Mesendoderm (in vitro differentiated cells): ENCODE measurements at regions not wholly inside any gene's neighbourhood (a gene's known extent, or its start where the extent isn't known, plus 50 kb on each side); places are given as distances from the start of the nearest gene placed in this dataset.

Experiments
- DNase-seq: peaks from one replicate; pipeline ENCODE4 v3.0.0; 2013
- H2AK5ac ChIP-seq: 2 replicates; pipeline ENCODE4 v1.6.1; 2013; ENCODE audit warnings: low read length, inconsistent platforms
- H2BK120ac ChIP-seq: 2 replicates; pipeline ENCODE4 v1.6.1; 2013; ENCODE audit warnings: low read depth, mild to moderate bottlenecking, low read length, moderate library complexity, mixed read lengths
- H2BK15ac ChIP-seq: replicated peaks from 2 replicates; pipeline ENCODE4 v1.6.1; 2013; ENCODE audit warnings: low read depth, mild to moderate bottlenecking, moderate library complexity
- H2BK5ac ChIP-seq: 2 replicates; pipeline ENCODE4 v1.6.1; 2013; ENCODE audit warnings: low read length, inconsistent platforms
- H3K18ac ChIP-seq: 2 replicates; pipeline ENCODE4 v1.6.1; 2013; ENCODE audit warnings: mild to moderate bottlenecking, low read length, mixed read lengths
- H3K23ac ChIP-seq: one replicate; pipeline ENCODE4 v1.6.1; 2013; ENCODE audit warnings: low read length
- H3K27ac ChIP-seq: 2 replicates; pipeline ENCODE4 v1.5.1; 2013; ENCODE audit warnings: low read depth, mild to moderate bottlenecking, inconsistent platforms, low read length, moderate library complexity
- H3K27me3 ChIP-seq: 2 replicates; pipeline ENCODE4 v1.6.1; 2013; ENCODE audit warnings: low read length, control low read depth, mild to moderate bottlenecking, inconsistent platforms; ENCODE audit not compliant: insufficient read depth, poor library complexity
- H3K36me3 ChIP-seq: 2 replicates; pipeline ENCODE4 v1.6.1; 2013; ENCODE audit warnings: low read length, inconsistent platforms; ENCODE audit not compliant: control insufficient read depth, insufficient read depth
- H3K4ac ChIP-seq: one replicate; pipeline ENCODE4 v1.6.1; 2013; ENCODE audit warnings: low read depth, mild to moderate bottlenecking, low read length, moderate library complexity
- H3K4me1 ChIP-seq: 2 replicates; pipeline ENCODE4 v1.6.1; 2013; ENCODE audit warnings: low read depth, low read length, inconsistent platforms; ENCODE audit not compliant: control insufficient read depth
- H3K4me2 ChIP-seq: 2 replicates; pipeline ENCODE4 v1.6.1; 2013; ENCODE audit warnings: low read length
- H3K4me3 ChIP-seq: 2 replicates; pipeline ENCODE4 v1.5.1; 2013; ENCODE audit warnings: mild to moderate bottlenecking, low read length
- H3K56ac ChIP-seq: one replicate; pipeline ENCODE4 v1.6.1; 2013; ENCODE audit warnings: low read length
- H3K79me1 ChIP-seq: 2 replicates; pipeline ENCODE4 v1.6.1; 2013; ENCODE audit warnings: low read length, inconsistent platforms
- H3K79me2 ChIP-seq: 2 replicates; pipeline ENCODE4 v1.6.1; 2013; ENCODE audit warnings: mild to moderate bottlenecking, low read length; ENCODE audit not compliant: control insufficient read depth, insufficient read depth
- H3K9ac ChIP-seq: 2 replicates; pipeline ENCODE4 v1.6.1; 2013; ENCODE audit warnings: low read length, inconsistent platforms
- H4K5ac ChIP-seq: one replicate; pipeline ENCODE4 v1.6.1; 2013; ENCODE audit warnings: low read length
- H4K8ac ChIP-seq: one replicate; pipeline ENCODE4 v1.6.1; 2013; ENCODE audit warnings: low read depth, mild to moderate bottlenecking, control low read depth, low read length, moderate library complexity
- WGBS: extraction: QIAGEN DNeasy Blood & Tissue Kit; methylation state at CpG from one replicate; pipeline ENCODE4 v1.1.7; 2013; ENCODE audit warnings: low lambda C conversion rate, missing lambda C conversion rate; ENCODE audit not compliant: insufficient coverage; ENCODE audit errors: extremely low coverage; 5-methylcytosine and 5-hydroxymethylcytosine counted together

DNA sequence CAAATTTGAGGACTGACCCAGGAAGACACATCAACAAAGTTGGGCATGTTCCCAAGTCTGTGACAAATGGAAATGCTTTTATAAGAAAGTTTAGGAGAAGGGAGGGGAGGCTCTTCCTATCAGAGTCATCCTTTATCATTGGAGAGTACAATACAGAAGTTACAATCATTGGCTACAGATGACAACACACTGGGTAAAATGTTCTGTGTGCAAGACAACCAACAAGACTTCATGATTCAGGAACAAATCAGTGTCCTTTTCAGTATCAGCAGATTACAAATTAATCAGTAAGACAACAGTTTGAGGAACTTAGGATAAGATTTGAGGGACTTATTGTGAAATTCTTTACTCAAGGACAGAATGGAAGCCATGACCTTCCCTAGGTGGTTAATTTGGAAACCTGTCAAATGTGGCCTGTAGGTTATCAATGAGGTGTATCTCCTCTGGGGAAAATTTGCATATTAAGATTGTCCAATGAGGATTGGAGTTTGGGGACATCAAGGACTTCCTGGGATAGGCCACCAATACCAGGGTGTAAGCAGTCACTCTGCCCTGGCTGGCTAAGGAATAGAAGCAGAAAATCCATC lies 274.4 kb upstream of the RORA start:
- DNase-seq, result no peak
- Histone ChIP-seq H3K79me1 (no peaks in the 10 kb centered on the region), H3K4ac (no peak overlapping the region), H3K4me2 (no peak overlapping the region), H3K27me3 (no peaks in the 10 kb centered on the region), H4K5ac (no peak overlapping the region), H3K27ac (no peak overlapping the region), H3K4me1 (peaks cover 6% of the 10 kb centered on the region), H3K36me3 (no peaks in the 10 kb centered on the region), H2BK15ac (no peak overlapping the region), H3K9ac (no peak overlapping the region), H3K4me3 (no peak overlapping the region), H3K56ac (no peak overlapping the region), H3K18ac (no peak overlapping the region), H2BK5ac (no peak overlapping the region), H4K8ac (no peak overlapping the region), H2AK5ac (no peak overlapping the region), H3K23ac (no peak overlapping the region), H3K79me2 (no peaks in the 10 kb centered on the region), H2BK120ac (no peak overlapping the region)

DNA sequence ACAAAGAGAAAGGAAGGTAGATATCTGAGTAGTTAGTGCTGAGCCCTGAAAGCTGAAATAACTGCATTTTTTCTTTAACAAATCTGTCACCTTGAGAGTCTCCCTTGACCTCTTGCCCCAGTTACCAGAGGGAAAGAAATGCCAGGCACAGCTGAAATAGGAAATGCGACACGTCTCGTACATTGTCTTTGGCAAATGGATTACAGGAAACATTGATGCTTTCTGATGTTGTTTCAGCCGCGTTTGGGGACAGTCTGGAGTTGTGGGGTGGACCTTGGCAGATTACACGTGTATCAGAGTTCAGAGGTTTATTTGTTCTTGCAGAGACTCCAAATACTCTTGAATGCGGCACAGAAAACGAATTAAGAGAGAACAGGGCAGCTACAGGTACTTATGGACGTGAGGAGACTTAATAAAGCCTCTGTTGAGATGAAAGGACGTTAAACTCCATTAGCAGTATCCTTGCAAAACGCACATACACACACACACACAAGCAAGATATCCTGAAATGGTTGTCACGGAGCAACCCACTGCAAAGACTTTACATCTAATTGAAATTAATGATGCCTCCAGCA lies 272.8 kb upstream of the RORA start:
- Histone ChIP-seq H2AK5ac (no peak overlapping the region), H3K27ac (no peak overlapping the region), H3K56ac (no peak overlapping the region), H3K9ac (no peak overlapping the region), H3K18ac (no peak overlapping the region), H3K4me2 (no peak overlapping the region), H2BK15ac (no peak overlapping the region), H2BK120ac (no peak overlapping the region), H3K79me2 (no peaks in the 10 kb centered on the region), H3K79me1 (no peaks in the 10 kb centered on the region), H3K36me3 (no peaks in the 10 kb centered on the region), H3K4ac (no peak overlapping the region), H3K4me1 (peaks cover 6% of the 10 kb centered on the region), H3K4me3 (no peak overlapping the region), H3K23ac (no peak overlapping the region), H2BK5ac (no peak overlapping the region), H4K5ac (no peak overlapping the region), H4K8ac (no peak overlapping the region), H3K27me3 (no peaks in the 10 kb centered on the region)
- no CpG with 5 or more reads among the region's 12 CpGs for WGBS
- no peak for DNase-seq

DNA sequence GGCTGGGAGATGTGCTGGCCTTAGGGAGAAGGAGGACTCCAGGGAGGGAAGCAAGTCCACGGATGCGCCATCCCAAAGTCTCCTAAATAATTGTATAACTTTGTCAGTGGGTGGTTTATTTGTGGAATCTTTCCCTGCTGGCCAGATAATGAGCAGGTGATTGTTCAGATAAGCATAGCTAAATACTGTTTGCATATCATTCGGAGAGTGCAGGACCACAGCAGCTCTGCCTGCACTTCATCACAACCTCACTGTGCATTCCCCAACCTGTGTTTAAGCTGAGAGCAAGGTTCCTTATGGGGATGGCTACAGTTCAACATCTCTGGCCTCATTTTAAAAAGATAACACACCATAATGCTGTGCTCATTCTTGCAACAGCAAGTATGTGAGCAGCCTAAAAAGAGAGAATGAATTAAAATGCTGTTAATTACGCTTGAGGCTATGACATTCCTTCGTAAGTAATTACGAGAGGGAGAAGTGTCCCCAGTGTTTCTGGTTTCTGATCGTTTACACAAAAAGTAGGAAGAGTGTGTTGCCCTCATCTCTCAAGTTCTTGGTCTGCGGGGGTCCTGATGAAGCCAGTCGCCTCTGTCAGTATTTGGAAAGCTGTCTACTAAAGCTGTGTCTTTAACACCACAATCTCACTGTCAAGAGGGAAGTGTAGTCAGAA lies 272.0 kb upstream of the RORA start:
- no CpG with 5 or more reads among the region's 9 CpGs for WGBS
- Histone ChIP-seq H4K5ac (no peak overlapping the region), H3K79me1 (no peaks in the 10 kb centered on the region)

DNA sequence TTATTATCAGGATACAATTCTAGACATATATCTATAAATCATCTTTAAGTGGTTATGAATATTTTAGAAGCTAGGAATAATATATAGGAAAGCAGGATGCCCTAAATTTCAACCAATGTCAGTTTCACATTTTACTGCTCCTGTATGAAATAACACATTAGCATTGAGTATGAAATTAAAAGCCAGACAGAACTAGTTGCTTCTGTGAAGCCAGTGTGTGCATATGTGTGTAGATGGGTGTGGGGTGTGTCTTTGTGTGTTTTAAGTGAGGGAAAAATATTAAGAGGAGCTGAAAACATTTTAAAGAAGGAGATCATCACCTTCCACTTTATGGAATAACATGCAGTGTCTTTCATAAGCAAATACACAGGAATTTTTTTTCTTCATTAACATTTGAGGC lies 271.4 kb upstream of the RORA start:
- Histone ChIP-seq H2BK120ac (no peak overlapping the region), H3K9ac (no peak overlapping the region), H3K56ac (no peak overlapping the region), H4K8ac (no peak overlapping the region), H3K36me3 (no peaks in the 10 kb centered on the region), H3K4me1 (peaks cover 6% of the 10 kb centered on the region), H3K4me2 (no peak overlapping the region), H2BK5ac (no peak overlapping the region), H3K4me3 (no peak overlapping the region), H3K79me1 (no peaks in the 10 kb centered on the region), H3K27me3 (no peaks in the 10 kb centered on the region), H2BK15ac (no peak overlapping the region), H3K23ac (no peak overlapping the region), H3K79me2 (no peaks in the 10 kb centered on the region), H3K27ac (no peak overlapping the region), H4K5ac (no peak overlapping the region), H3K18ac (no peak overlapping the region), H3K4ac (no peak overlapping the region), H2AK5ac (no peak overlapping the region)
- no peak for DNase-seq

More for the DNA sequence above, 272.0 kb upstream of the RORA start:
- H3K56ac ChIP-seq, result no peak overlapping the region
- no peak overlapping the region for H2BK5ac ChIP-seq
- H2BK120ac ChIP-seq, result no peak overlapping the region
- H3K4me1 ChIP-seq, result peaks cover 6% of the 10 kb centered on the region
- no peak for DNase-seq
- no peak overlapping the region for H4K8ac ChIP-seq
- H3K27ac ChIP-seq, result no peak overlapping the region
- no peak overlapping the region for H3K18ac ChIP-seq
- H3K9ac ChIP-seq, result no peak overlapping the region
- no peak overlapping the region for H2AK5ac ChIP-seq
- H3K23ac ChIP-seq, result no peak overlapping the region
- H3K4me2 ChIP-seq, result no peak overlapping the region
- no peaks in the 10 kb centered on the region for H3K36me3 ChIP-seq
- H3K27me3 ChIP-seq, result no peaks in the 10 kb centered on the region
- H2BK15ac ChIP-seq, result no peak overlapping the region
- no peak overlapping the region for H3K4ac ChIP-seq
- no peak overlapping the region for H3K4me3 ChIP-seq
- no peaks in the 10 kb centered on the region for H3K79me2 ChIP-seq

DNA sequence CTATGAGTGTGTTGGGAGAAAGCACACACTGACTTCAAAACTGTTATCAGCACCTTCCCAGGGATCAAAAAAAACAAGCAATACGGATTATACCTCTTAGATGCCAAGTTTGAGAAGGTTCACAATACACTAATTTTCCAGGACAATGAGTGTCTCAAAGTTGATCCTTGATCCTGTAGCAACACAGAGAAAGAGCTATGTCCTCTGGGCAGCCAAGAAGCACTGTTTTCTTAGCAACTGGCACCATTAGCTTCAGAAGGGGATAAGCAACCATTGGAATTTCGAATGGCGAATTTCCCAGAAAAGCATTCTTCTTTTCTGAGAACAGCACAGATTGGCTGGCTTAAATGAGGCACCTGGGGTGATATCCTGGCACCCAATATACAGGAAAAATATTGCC lies 270.3 kb upstream of the RORA start:
- no peak overlapping the region for H3K9ac ChIP-seq
- H3K4me1 ChIP-seq, result peaks cover 6% of the 10 kb centered on the region
- no peak overlapping the region for H3K4ac ChIP-seq
- WGBS, result no CpG with 5 or more reads among the region's 3 CpGs
- H4K8ac ChIP-seq, result no peak overlapping the region
- H3K27ac ChIP-seq, result no peak overlapping the region
- no peaks in the 10 kb centered on the region for H3K36me3 ChIP-seq
- no peak overlapping the region for H3K23ac ChIP-seq
- no peaks in the 10 kb centered on the region for H3K27me3 ChIP-seq
- H2BK5ac ChIP-seq, result no peak overlapping the region
- no peak for DNase-seq
- H3K79me2 ChIP-seq, result no peaks in the 10 kb centered on the region
- H3K4me2 ChIP-seq, result no peak overlapping the region
- no peak overlapping the region for H2BK120ac ChIP-seq
- H3K18ac ChIP-seq, result no peak overlapping the region
- H3K79me1 ChIP-seq, result no peaks in the 10 kb centered on the region
- H2AK5ac ChIP-seq, result no peak overlapping the region
- no peak overlapping the region for H4K5ac ChIP-seq
- no peak overlapping the region for H3K56ac ChIP-seq
- H3K4me3 ChIP-seq, result no peak overlapping the region
- H2BK15ac ChIP-seq, result no peak overlapping the region

DNA sequence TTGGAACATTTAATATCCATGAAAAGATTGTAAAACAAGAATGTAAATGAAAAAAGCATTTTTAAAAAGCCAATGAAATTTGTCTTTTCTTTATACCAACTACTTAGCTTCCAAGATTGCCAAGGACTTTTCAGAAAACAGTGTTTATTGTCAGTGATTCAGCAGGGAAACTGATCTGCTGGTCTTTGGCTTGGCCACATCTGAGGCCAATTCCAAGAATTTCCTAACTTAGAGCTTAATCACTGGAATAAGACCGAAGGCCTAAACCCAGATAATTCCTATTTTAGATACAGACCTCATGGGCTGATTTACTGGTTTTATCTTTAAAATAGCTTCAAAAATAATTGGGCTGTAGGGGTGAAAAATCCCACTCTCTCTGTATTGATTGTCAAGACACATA lies 260.5 kb upstream of the RORA start:
- Histone ChIP-seq H3K79me2 (no peaks in the 10 kb centered on the region), H3K18ac (no peak overlapping the region), H3K27ac (no peak overlapping the region), H4K5ac (no peak overlapping the region), H3K36me3 (no peaks in the 10 kb centered on the region), H2BK15ac (no peak overlapping the region), H3K79me1 (no peaks in the 10 kb centered on the region), H3K4me1 (no peaks in the 10 kb centered on the region), H4K8ac (no peak overlapping the region), H3K4me3 (no peak overlapping the region), H3K4ac (no peak overlapping the region), H3K56ac (no peak overlapping the region), H3K27me3 (no peaks in the 10 kb centered on the region), H2BK120ac (no peak overlapping the region), H3K4me2 (no peak overlapping the region), H3K9ac (no peak overlapping the region), H2AK5ac (no peak overlapping the region), H2BK5ac (no peak overlapping the region), H3K23ac (no peak overlapping the region)
- no peak for DNase-seq
- WGBS, result no CpG with 5 or more reads among the region's 1 CpG
